Naive thymus-derived CD4-positive, alpha-beta T cell (primary cell): ENCODE measurements at regions not wholly inside any gene's neighbourhood (a gene's known extent, or its start where the extent isn't known, plus 50 kb on each side); places are given as distances from the start of the nearest gene placed in this dataset.

Source experiments
- ATAC-seq: fragments of 150-1000 bp; cut with Tn5 transposase; 2 replicates; pipeline ENCODE4 v1.10.0; 2021; ENCODE audit warnings: mild to moderate bottlenecking, moderate library complexity
- CTCF ChIA-PET: fragments of 350-600 bp; sonication (Branson Sonifier 250); formaldehyde crosslinking; loops from one replicate; lab custom pipeline; 2021; ENCODE audit warnings: antibody characterized with exemption; lab: Charles Lee
- POLR2A ChIA-PET: fragments of 350-600 bp; sonication (Branson Sonifier 250); formaldehyde crosslinking; loops from one replicate; lab custom pipeline; 2021; ENCODE audit warnings: antibody characterized with exemption, inconsistent platforms; lab: Charles Lee
- DNase-seq, 9 donors: peaks; one replicate each; pipeline versions ENCODE4 v3.0.0 to v3.0.0-alpha.2; 2020 to 2022; ENCODE audit warnings: mixed read lengths in 1 of 9
- H3K27ac ChIP-seq: one replicate; pipeline ENCODE4 v1.7.0; 2013; ENCODE audit warnings: mild to moderate bottlenecking, low read depth, low read length, moderate library complexity
- H3K27me3 ChIP-seq, 2 donors: one replicate each; pipeline ENCODE4 v1.7.0; 2013; ENCODE audit warnings: low read length in 2 of 2, mild to moderate bottlenecking in 2 of 2, moderate library complexity in 2 of 2; ENCODE audit not compliant: control insufficient read depth in 2 of 2, insufficient read depth in 2 of 2
- H3K36me3 ChIP-seq, 3 experiments: 1 replicate in 2 of 3; 2 replicates in 1 of 3; pipeline ENCODE4 v1.7.0; 2013; ENCODE audit warnings: low read length in 3 of 3, mild to moderate bottlenecking in 3 of 3, moderate library complexity in 1 of 3; ENCODE audit not compliant: insufficient read depth in 3 of 3, control insufficient read depth in 2 of 3
- H3K4me1 ChIP-seq, 2 donors: one replicate each; pipeline ENCODE4 v1.7.0; 2013; ENCODE audit warnings: low read length in 2 of 2, mild to moderate bottlenecking in 2 of 2, moderate library complexity in 1 of 2; ENCODE audit not compliant: control insufficient read depth in 2 of 2, insufficient read depth in 2 of 2
- H3K4me3 ChIP-seq: 2 replicates; pipeline ENCODE4 v1.7.0; 2013; ENCODE audit warnings: mild to moderate bottlenecking, low read length
- H3K9me3 ChIP-seq, 3 experiments: 1 replicate in 2 of 3; 2 replicates in 1 of 3; pipeline ENCODE4 v1.7.0; 2013; ENCODE audit warnings: low read length in 3 of 3; ENCODE audit not compliant: control insufficient read depth in 2 of 3
- H3K27ac Mint-ChIP-seq, 9 donors: one replicate each; pipeline ENCODE4 v1.8.0; 2020 to 2022; ENCODE audit warnings: mixed read lengths in 9 of 9, mild to moderate bottlenecking in 8 of 9, moderate library complexity in 5 of 9, inconsistent platforms in 2 of 9
- H3K27me3 Mint-ChIP-seq, 5 donors: one replicate each; pipeline ENCODE4 v1.8.0; 2021 to 2022; ENCODE audit warnings: mixed read lengths in 5 of 5, mild to moderate bottlenecking in 1 of 5
- H3K36me3 Mint-ChIP-seq, 5 donors: one replicate each; pipeline ENCODE4 v1.8.0; 2020 to 2022; ENCODE audit warnings: mixed read lengths in 5 of 5, mild to moderate bottlenecking in 3 of 5, inconsistent platforms in 1 of 5
- H3K4me1 Mint-ChIP-seq, 7 donors: one replicate each; pipeline ENCODE4 v1.8.0; 2020 to 2022; ENCODE audit warnings: mixed read lengths in 7 of 7, mild to moderate bottlenecking in 3 of 7, inconsistent platforms in 1 of 7
- H3K4me3 Mint-ChIP-seq, 10 donors: one replicate each; pipeline ENCODE4 v1.8.0; 2020 to 2022; ENCODE audit warnings: mild to moderate bottlenecking in 10 of 10, mixed read lengths in 10 of 10, moderate library complexity in 6 of 10, inconsistent platforms in 2 of 10
- H3K9me3 Mint-ChIP-seq, 11 donors: one replicate each; pipeline ENCODE4 v1.8.0; 2020 to 2022; ENCODE audit warnings: mixed read lengths in 11 of 11, mild to moderate bottlenecking in 4 of 11, inconsistent platforms in 1 of 11, moderate library complexity in 1 of 11
- intact Hi-C, 2 donors: fragments of 100-400 bp; cut with micrococcal nuclease; formaldehyde crosslinking; loops; one replicate each; pipeline ENCODE4 v1.15.1; 2023

DNA sequence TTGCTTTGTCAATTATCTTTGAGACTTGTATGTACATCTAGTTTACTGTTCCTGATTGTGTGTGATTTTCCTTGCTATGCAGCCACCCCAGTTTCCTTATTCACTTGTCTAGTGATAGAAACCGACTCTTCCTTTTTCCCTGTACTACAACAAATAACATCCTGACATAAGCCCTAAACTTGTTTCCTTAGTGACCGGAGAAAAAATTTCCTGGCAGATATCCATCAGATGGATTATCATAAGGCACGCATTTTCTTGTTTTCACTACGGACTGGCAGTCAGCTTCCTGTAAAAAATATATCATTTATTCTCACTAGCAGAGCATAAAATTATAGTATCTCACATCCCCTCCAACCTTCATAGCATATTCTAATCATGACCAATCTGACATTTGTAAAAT is 410.7 kb downstream of the CENPC start:
- ATAC-seq, result no peak
- CTCF ChIA-PET, result no interaction called here
- H3K27me3 ChIP-seq, result peaks cover 0 to 3% of the 10 kb centered on the region in 2 donors
- Mint-ChIP-seq H3K36me3 (no peaks in the 10 kb centered on the region), H3K4me1 (no peaks in the 10 kb centered on the region), H3K9me3 (peaks cover 0 to 24% (median 3%) of the 10 kb centered on the region in 11 donors), H3K4me3 (no peak overlapping the region), H3K27ac (no peak overlapping the region), H3K27me3 (no peaks in the 10 kb centered on the region)
- POLR2A ChIA-PET, result no interaction called here
- intact Hi-C loops, result no loop called here
- no peak overlapping the region for H3K4me3 ChIP-seq
- no peaks in the 10 kb centered on the region for H3K4me1 ChIP-seq
- H3K27ac ChIP-seq, result no peak overlapping the region
- no peak for DNase-seq
- no peaks in the 10 kb centered on the region for H3K36me3 ChIP-seq
- no peaks in the 10 kb centered on the region for H3K9me3 ChIP-seq

GRCh38 chr4:67133162-67133561 is 412.1 kb downstream of the CENPC start:
- H3K27ac Mint-ChIP-seq, result no peak overlapping the region
- ATAC-seq (no peak), DNase-seq (no peak)
- intact Hi-C loops, result no loop called here
- no peaks in the 10 kb centered on the region for H3K4me1 ChIP-seq
- no peaks in the 10 kb centered on the region for H3K4me1 Mint-ChIP-seq
- H3K9me3 ChIP-seq, result no peaks in the 10 kb centered on the region
- H3K4me3 ChIP-seq, result no peak overlapping the region
- no peaks in the 10 kb centered on the region for H3K36me3 ChIP-seq
- H3K27ac ChIP-seq, result no peak overlapping the region
- no peaks in the 10 kb centered on the region for H3K27me3 Mint-ChIP-seq
- ChIA-PET POLR2A (no interaction called here), CTCF (no interaction called here)
- no peak overlapping the region for H3K4me3 Mint-ChIP-seq
- peaks cover 0 to 19% (median 3%) of the 10 kb centered on the region in 11 donors for H3K9me3 Mint-ChIP-seq
- no peaks in the 10 kb centered on the region for H3K36me3 Mint-ChIP-seq
- no peaks in the 10 kb centered on the region for H3K27me3 ChIP-seq

- Histone ChIP-seq H3K9me3 (no peaks in the 10 kb centered on the region), H3K27ac (no peak overlapping the region), H3K4me1 (no peaks in the 10 kb centered on the region), H3K4me3 (no peak overlapping the region), H3K36me3 (no peaks in the 10 kb centered on the region), H3K27me3 (no peaks in the 10 kb centered on the region)
- Mint-ChIP-seq H3K36me3 (no peaks in the 10 kb centered on the region), H3K27ac (no peak overlapping the region), H3K4me1 (no peaks in the 10 kb centered on the region), H3K27me3 (no peaks in the 10 kb centered on the region), H3K4me3 (no peak overlapping the region), H3K9me3 (peaks cover 0 to 14% (median 3%) of the 10 kb centered on the region in 11 donors)
- DNase-seq, result no peak
- CTCF ChIA-PET, result no interaction called here
- ATAC-seq, result no peak
- intact Hi-C loops, result no loop called here
- POLR2A ChIA-PET, result no interaction called here
These were observed 414.1 kb downstream of the CENPC start for GRCh38 chr4:67131224-67131623.

DNA sequence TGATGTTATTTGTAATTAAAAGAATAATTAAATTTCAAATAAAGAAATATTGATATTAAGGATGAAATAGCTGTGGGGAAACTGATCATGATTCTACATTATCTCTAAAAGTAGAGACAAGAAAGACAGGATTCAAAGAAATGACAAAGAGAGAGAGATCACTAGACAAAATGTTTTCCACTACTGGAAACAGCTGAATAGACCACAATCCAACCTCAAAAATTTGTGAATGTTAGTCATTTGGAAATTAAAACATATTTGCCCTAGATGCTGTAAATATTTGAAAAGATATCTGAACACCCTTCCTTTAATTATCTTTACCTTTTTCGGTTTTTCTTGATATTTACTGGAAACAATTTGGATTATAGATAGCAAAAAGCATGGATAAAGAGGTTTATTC is 414.9 kb downstream of the CENPC start:
- H3K36me3 ChIP-seq, result no peaks in the 10 kb centered on the region
- no peak overlapping the region for H3K4me3 ChIP-seq
- ChIA-PET CTCF (no interaction called here), POLR2A (no interaction called here)
- Mint-ChIP-seq H3K36me3 (no peaks in the 10 kb centered on the region), H3K4me3 (no peak overlapping the region), H3K27ac (no peak overlapping the region), H3K4me1 (no peaks in the 10 kb centered on the region), H3K9me3 (peaks cover 0 to 14% (median 3%) of the 10 kb centered on the region in 11 donors), H3K27me3 (no peaks in the 10 kb centered on the region)
- H3K4me1 ChIP-seq, result no peaks in the 10 kb centered on the region
- H3K9me3 ChIP-seq, result no peaks in the 10 kb centered on the region
- intact Hi-C loops, result no loop called here
- no peak overlapping the region for H3K27ac ChIP-seq
- DNase-seq, result no peak
- no peaks in the 10 kb centered on the region for H3K27me3 ChIP-seq
- ATAC-seq, result no peak

DNA sequence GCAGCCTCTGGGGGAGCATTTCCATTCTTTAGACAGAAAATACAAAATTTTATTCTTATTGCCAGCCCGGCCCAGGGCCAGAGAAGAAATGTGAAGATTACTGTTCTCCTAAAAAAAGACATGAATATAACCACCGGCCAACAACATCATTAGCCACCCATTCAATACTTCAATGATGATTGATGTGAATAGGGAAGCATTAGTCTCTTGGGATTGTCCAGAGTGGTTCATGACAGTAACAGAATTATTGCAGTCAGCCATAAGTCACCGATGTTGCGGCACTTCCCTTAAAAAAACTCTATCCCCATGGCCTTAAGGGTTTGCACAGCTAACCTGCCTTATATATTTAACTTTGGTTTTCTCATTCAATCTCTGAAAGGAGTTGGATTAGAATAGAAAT is 418.7 kb downstream of the CENPC start:
- Histone ChIP-seq H3K4me1 (no peaks in the 10 kb centered on the region), H3K9me3 (no peaks in the 10 kb centered on the region), H3K27ac (no peak overlapping the region), H3K27me3 (no peaks in the 10 kb centered on the region), H3K36me3 (no peaks in the 10 kb centered on the region), H3K4me3 (no peak overlapping the region)
- ATAC-seq, result no peak
- H3K27me3 Mint-ChIP-seq, result no peaks in the 10 kb centered on the region
- ChIA-PET POLR2A (no interaction called here), CTCF (no interaction called here)
- no peak for DNase-seq
- no peak overlapping the region for H3K27ac Mint-ChIP-seq
- intact Hi-C loops, result no loop called here
- H3K4me1 Mint-ChIP-seq, result no peaks in the 10 kb centered on the region
- peaks cover 0 to 4% (median 0%) of the 10 kb centered on the region in 11 donors for H3K9me3 Mint-ChIP-seq
- no peaks in the 10 kb centered on the region for H3K36me3 Mint-ChIP-seq
- no peak overlapping the region for H3K4me3 Mint-ChIP-seq

- Mint-ChIP-seq H3K4me1 (no peaks in the 10 kb centered on the region), H3K9me3 (peaks cover 0 to 3% (median 0%) of the 10 kb centered on the region in 11 donors), H3K36me3 (no peaks in the 10 kb centered on the region), H3K27ac (no peak overlapping the region), H3K27me3 (no peaks in the 10 kb centered on the region), H3K4me3 (no peak overlapping the region)
- Histone ChIP-seq H3K4me1 (no peaks in the 10 kb centered on the region), H3K36me3 (no peaks in the 10 kb centered on the region), H3K4me3 (no peak overlapping the region), H3K27me3 (no peaks in the 10 kb centered on the region), H3K27ac (no peak overlapping the region), H3K9me3 (no peaks in the 10 kb centered on the region)
- no peak for ATAC-seq
- intact Hi-C loops, result no loop called here
- no peak for DNase-seq
- ChIA-PET CTCF (no interaction called here), POLR2A (no interaction called here)
These were observed 419.4 kb downstream of the CENPC start for GRCh38 chr4:67125636-67126514.

- Histone ChIP-seq H3K27me3 (no peaks in the 10 kb centered on the region), H3K9me3 (no peaks in the 10 kb centered on the region), H3K4me1 (no peaks in the 10 kb centered on the region), H3K27ac (no peak overlapping the region), H3K4me3 (no peak overlapping the region), H3K36me3 (no peaks in the 10 kb centered on the region)
- H3K9me3 Mint-ChIP-seq, result peaks cover 0 to 3% (median 0%) of the 10 kb centered on the region in 11 donors
- POLR2A ChIA-PET, result no interaction called here
- H3K4me1 Mint-ChIP-seq, result no peaks in the 10 kb centered on the region
- ATAC-seq (no peak), DNase-seq (no peak)
- no peaks in the 10 kb centered on the region for H3K27me3 Mint-ChIP-seq
- intact Hi-C loops, result no loop called here
- no peak overlapping the region for H3K4me3 Mint-ChIP-seq
- CTCF ChIA-PET, result no interaction called here
- no peak overlapping the region for H3K27ac Mint-ChIP-seq
- no peaks in the 10 kb centered on the region for H3K36me3 Mint-ChIP-seq
These were observed 420.6 kb downstream of the CENPC start for GRCh38 chr4:67124716-67125115.
